OCI-LY3 (cell line): ENCODE measurements at regions not wholly inside any gene's neighbourhood (a gene's known extent, or its start where the extent isn't known, plus 50 kb on each side); places are given as distances from the start of the nearest gene placed in this dataset.

Experiments used
- CTCF ChIP-seq: fragments of 200-600, 300-600 bp; sonication (generic); IDR thresholded peaks from 2 replicates; pipeline ENCODE4 v1.5.1; 2014; ENCODE audit warnings: antibody characterized with exemption, low read length, low read depth
- EZH2phosphoT487 ChIP-seq: fragments of 200-600 bp; shearing (Covaris generic); IDR thresholded peaks from 2 replicates; pipeline ENCODE4 v1.6.1; 2018; ENCODE audit warnings: antibody characterized with exemption, mixed run types, low read depth

- TF ChIP-seq CTCF (no peak), EZH2phosphoT487 (no peak)
Observed at GRCh38 chr18:43392168-43392567, 114.9 kb upstream of the SYT4 start.
